ENCODE measurements at regions not wholly inside any gene's neighbourhood (a gene's known extent, or its start where the extent isn't known, plus 50 kb on each side); places are given as distances from the start of the nearest gene placed in this dataset.

DNA sequence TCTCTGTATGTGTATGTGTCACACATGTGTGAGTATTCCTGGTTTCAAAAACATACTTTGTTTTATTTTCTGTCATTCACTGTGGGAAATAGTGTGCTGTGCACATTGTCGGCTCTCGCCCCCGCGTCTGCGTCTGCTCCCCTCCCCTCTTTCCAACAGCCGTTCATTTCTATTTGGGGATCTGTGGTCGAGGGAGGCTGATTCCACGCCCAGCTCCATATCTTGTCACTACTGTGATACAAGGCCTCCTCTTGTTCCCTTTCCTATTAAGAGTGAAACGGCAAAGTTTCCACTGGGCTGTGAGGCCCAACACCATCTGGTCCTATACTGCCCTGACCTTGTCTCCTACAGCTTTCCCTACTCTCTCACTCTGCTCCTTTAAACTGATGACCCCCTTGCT lies 172.5 kb upstream of the LRIG1 start:
- TF ChIP-seq YY1 (IDR thresholded peaks at IDR 0.05; ENCODE audit: low read depth) (no peak), EP300 (IDR thresholded peaks at IDR 0.05; ENCODE audit: borderline replicate concordance) (no peak), RAD21 (IDR thresholded peaks at IDR 0.05; ENCODE audit: low read depth) (no peak), CREB1 (IDR thresholded peaks at IDR 0.05; ENCODE audit: low read depth) (no peak), NFIC (IDR thresholded peaks at IDR 0.05) (no peak), CEBPB (IDR thresholded peaks at IDR 0.05) (no peak), FOXM1 (IDR thresholded peaks at IDR 0.05; ENCODE audit: borderline replicate concordance, low read depth) (no peak)
- TF ChIP-seq, protein P1, sequence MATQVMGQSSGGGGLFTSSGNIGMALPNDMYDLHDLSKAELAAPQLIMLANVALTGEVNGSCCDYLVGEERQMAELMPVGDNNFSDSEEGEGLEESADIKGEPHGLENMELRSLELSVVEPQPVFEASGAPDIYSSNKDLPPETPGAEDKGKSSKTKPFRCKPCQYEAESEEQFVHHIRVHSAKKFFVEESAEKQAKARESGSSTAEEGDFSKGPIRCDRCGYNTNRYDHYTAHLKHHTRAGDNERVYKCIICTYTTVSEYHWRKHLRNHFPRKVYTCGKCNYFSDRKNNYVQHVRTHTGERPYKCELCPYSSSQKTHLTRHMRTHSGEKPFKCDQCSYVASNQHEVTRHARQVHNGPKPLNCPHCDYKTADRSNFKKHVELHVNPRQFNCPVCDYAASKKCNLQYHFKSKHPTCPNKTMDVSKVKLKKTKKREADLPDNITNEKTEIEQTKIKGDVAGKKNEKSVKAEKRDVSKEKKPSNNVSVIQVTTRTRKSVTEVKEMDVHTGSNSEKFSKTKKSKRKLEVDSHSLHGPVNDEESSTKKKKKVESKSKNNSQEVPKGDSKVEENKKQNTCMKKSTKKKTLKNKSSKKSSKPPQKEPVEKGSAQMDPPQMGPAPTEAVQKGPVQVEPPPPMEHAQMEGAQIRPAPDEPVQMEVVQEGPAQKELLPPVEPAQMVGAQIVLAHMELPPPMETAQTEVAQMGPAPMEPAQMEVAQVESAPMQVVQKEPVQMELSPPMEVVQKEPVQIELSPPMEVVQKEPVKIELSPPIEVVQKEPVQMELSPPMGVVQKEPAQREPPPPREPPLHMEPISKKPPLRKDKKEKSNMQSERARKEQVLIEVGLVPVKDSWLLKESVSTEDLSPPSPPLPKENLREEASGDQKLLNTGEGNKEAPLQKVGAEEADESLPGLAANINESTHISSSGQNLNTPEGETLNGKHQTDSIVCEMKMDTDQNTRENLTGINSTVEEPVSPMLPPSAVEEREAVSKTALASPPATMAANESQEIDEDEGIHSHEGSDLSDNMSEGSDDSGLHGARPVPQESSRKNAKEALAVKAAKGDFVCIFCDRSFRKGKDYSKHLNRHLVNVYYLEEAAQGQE (IDR thresholded peaks at IDR 0.05; ENCODE audit: low read depth) = no peak

Measured in Ishikawa (cell line).